H9 (cell line): ENCODE measurements at regions not wholly inside any gene's neighbourhood (a gene's known extent, or its start where the extent isn't known, plus 50 kb on each side); places are given as distances from the start of the nearest gene placed in this dataset.
A peak's percentile ranks its signal among the peaks of the same experiment; 100 is the strongest.

Experiments used
- DNase-seq: peaks from one replicate; pipeline ENCODE4 v3.0.0-alpha.2; 2017
- H2AFZ ChIP-seq: one replicate; pipeline ENCODE4 v1.6.1; 2013; ENCODE audit warnings: mild to moderate bottlenecking, low read length, control low read depth, moderate library complexity
- H2AK5ac ChIP-seq: 2 replicates; pipeline ENCODE4 v1.6.1; 2013; ENCODE audit warnings: low read length, control low read depth, mixed read lengths; ENCODE audit not compliant: insufficient read length
- H2BK120ac ChIP-seq: one replicate; pipeline ENCODE4 v1.6.1; 2013; ENCODE audit warnings: low read depth, mild to moderate bottlenecking, low read length, control low read depth, inconsistent platforms; ENCODE audit not compliant: poor library complexity, severe bottlenecking
- H2BK12ac ChIP-seq: 2 replicates; pipeline ENCODE4 v1.6.1; 2013; ENCODE audit warnings: low read length, control low read depth, mixed read lengths, low read depth; ENCODE audit not compliant: insufficient read length
- H2BK15ac ChIP-seq: 2 replicates; pipeline ENCODE4 v1.6.1; 2013; ENCODE audit warnings: low read depth, low read length, control low read depth
- H2BK20ac ChIP-seq: one replicate; pipeline ENCODE4 v1.6.1; 2013; ENCODE audit warnings: low read depth, mild to moderate bottlenecking, low read length, control low read depth, inconsistent platforms; ENCODE audit not compliant: poor library complexity, severe bottlenecking
- H2BK5ac ChIP-seq: 2 replicates; pipeline ENCODE4 v1.6.1; 2013; ENCODE audit warnings: low read length, control low read depth, mixed read lengths; ENCODE audit not compliant: insufficient read length
- H3K14ac ChIP-seq: 2 replicates; pipeline ENCODE4 v1.6.1; 2013; ENCODE audit warnings: low read length, control low read depth; ENCODE audit not compliant: insufficient read depth
- H3K18ac ChIP-seq: 2 replicates; pipeline ENCODE4 v1.6.1; 2013; ENCODE audit warnings: low read depth, mild to moderate bottlenecking, mixed read lengths, low read length, control low read depth; ENCODE audit not compliant: insufficient read length
- H3K23ac ChIP-seq: 2 replicates; pipeline ENCODE4 v1.6.1; 2013; ENCODE audit warnings: low read length, control low read depth, mixed read lengths, low read depth; ENCODE audit not compliant: insufficient read length
- H3K23me2 ChIP-seq: 2 replicates; pipeline ENCODE4 v1.6.1; 2013; ENCODE audit warnings: low read depth, mild to moderate bottlenecking, mixed read lengths, low read length, control low read depth; ENCODE audit not compliant: insufficient read length, poor library complexity, severe bottlenecking
- H3K27ac ChIP-seq: 2 replicates; pipeline ENCODE4 v1.5.1; 2013; ENCODE audit warnings: low read length, control low read depth, mixed read lengths, low read depth; ENCODE audit not compliant: insufficient read length
- H3K27me3 ChIP-seq: 2 replicates; pipeline ENCODE4 v1.6.1; 2013; ENCODE audit warnings: low read length, control low read depth, inconsistent platforms; ENCODE audit not compliant: insufficient read depth
- H3K4ac ChIP-seq: 2 replicates; pipeline ENCODE4 v1.6.1; 2013; ENCODE audit warnings: low read depth, mild to moderate bottlenecking, control low read depth, inconsistent platforms, low read length, moderate library complexity
- H3K4me1 ChIP-seq: 2 replicates; pipeline ENCODE4 v1.6.1; 2013; ENCODE audit warnings: low read length, control low read depth, inconsistent platforms; ENCODE audit not compliant: insufficient read depth
- H3K4me2 ChIP-seq: 2 replicates; pipeline ENCODE4 v1.6.1; 2013; ENCODE audit warnings: low read length, control low read depth, mixed read lengths; ENCODE audit not compliant: insufficient read length, insufficient read depth
- H3K56ac ChIP-seq: 2 replicates; pipeline ENCODE4 v1.6.1; 2013; ENCODE audit warnings: low read depth, mild to moderate bottlenecking, mixed read lengths, low read length, control low read depth; ENCODE audit not compliant: insufficient read length
- H3K79me1 ChIP-seq: 2 replicates; pipeline ENCODE4 v1.6.1; 2013; ENCODE audit warnings: low read depth, mild to moderate bottlenecking, moderate library complexity, low read length, control low read depth, inconsistent platforms; ENCODE audit not compliant: insufficient read depth, poor library complexity, severe bottlenecking
- H3K79me2 ChIP-seq: 2 replicates; pipeline ENCODE4 v1.6.1; 2013; ENCODE audit warnings: low read length, control low read depth, inconsistent platforms; ENCODE audit not compliant: insufficient read depth
- H3K9ac ChIP-seq: 2 replicates; pipeline ENCODE4 v1.6.1; 2013; ENCODE audit warnings: low read length, control low read depth, mixed read lengths; ENCODE audit not compliant: insufficient read length; ENCODE audit errors: extremely low read depth
- H3K9me3 ChIP-seq: one replicate; pipeline ENCODE4 v1.6.1; 2013; ENCODE audit warnings: low read depth, low read length, inconsistent platforms; ENCODE audit not compliant: control insufficient read depth
- H3T11ph ChIP-seq: one replicate; pipeline ENCODE4 v1.6.1; 2013; ENCODE audit warnings: mild to moderate bottlenecking, low read length, control low read depth, inconsistent platforms
- H4K20me1 ChIP-seq: one replicate; pipeline ENCODE4 v1.6.1; 2013; ENCODE audit not compliant: control insufficient read depth, insufficient read length, insufficient read depth
- H4K5ac ChIP-seq: 2 replicates; pipeline ENCODE4 v1.6.1; 2013; ENCODE audit warnings: low read depth, mild to moderate bottlenecking, mixed read lengths, low read length, control low read depth; ENCODE audit not compliant: insufficient read length
- H4K8ac ChIP-seq: replicated peaks from 2 replicates; pipeline ENCODE4 v1.6.1; 2013; ENCODE audit warnings: low read length, control low read depth, mixed read lengths, low read depth; ENCODE audit not compliant: insufficient read length
- H4K91ac ChIP-seq: 2 replicates; pipeline ENCODE4 v1.6.1; 2013; ENCODE audit warnings: low read depth, mild to moderate bottlenecking, moderate library complexity, mixed read lengths, low read length, control low read depth; ENCODE audit not compliant: insufficient read length
- H3K27ac Mint-ChIP-seq, 3 experiments: 2 replicates in 2 of 3; 3 replicates in 1 of 3; pipeline ENCODE4 v1.8.0; 2020 to 2021; ENCODE audit warnings: mixed read lengths in 3 of 3, mild to moderate bottlenecking in 1 of 3, moderate library complexity in 1 of 3
- H3K27me3 Mint-ChIP-seq: 2 replicates; pipeline ENCODE4 v1.8.0; 2021; ENCODE audit warnings: low read depth, mild to moderate bottlenecking, moderate library complexity, mixed read lengths
- H3K36me3 Mint-ChIP-seq, 3 experiments: 2 replicates in 2 of 3; 3 replicates in 1 of 3; pipeline ENCODE4 v1.8.0; 2020 to 2021; ENCODE audit warnings: low read depth in 3 of 3, mixed read lengths in 3 of 3; ENCODE audit not compliant: insufficient read depth in 1 of 3
- H3K4me1 Mint-ChIP-seq, 2 experiments: 2 replicates each; pipeline ENCODE4 v1.8.0; 2020; ENCODE audit warnings: mixed read lengths in 2 of 2
- H3K4me3 Mint-ChIP-seq, 2 experiments: 2 replicates in 1 of 2; 3 replicates in 1 of 2; pipeline ENCODE4 v1.8.0; 2020 to 2021; ENCODE audit warnings: mild to moderate bottlenecking in 2 of 2, mixed read lengths in 2 of 2, moderate library complexity in 1 of 2
- H3K9me3 Mint-ChIP-seq, 2 experiments: 2 replicates in 1 of 2; 3 replicates in 1 of 2; pipeline ENCODE4 v1.8.0; 2020; ENCODE audit warnings: mild to moderate bottlenecking in 2 of 2, mixed read lengths in 2 of 2, moderate library complexity in 1 of 2
- CTCF ChIP-seq: fragments of 200-600 bp; sonication (generic); conservative IDR thresholded peaks from 3 replicates; pipeline ENCODE4 v1.8.0; 2021; ENCODE audit warnings: antibody characterized with exemption, mild to moderate bottlenecking
- whole genome bisulfite sequencing: extraction: QIAGEN DNeasy Blood & Tissue Kit; methylation state at CpG from one replicate; pipeline ENCODE4 v1.1.7; 2013; ENCODE audit warnings: missing lambda C conversion rate, low lambda C conversion rate, mixed read lengths; ENCODE audit not compliant: insufficient read length; ENCODE audit errors: extremely low coverage; 5-methylcytosine and 5-hydroxymethylcytosine counted together

- H3K4me3 Mint-ChIP-seq: peak overlapping the region; percentile 68 to 86
- peak overlapping the region in 1 of 3 experiments; percentile 53; a peak in 1 of 7 replicates for H3K27ac Mint-ChIP-seq
These were observed 62.1 kb upstream of the ACKR3 start for GRCh38 chr2:236507393-236508085.

More at GRCh38 chr2:236507393-236508085, 62.1 kb upstream of the ACKR3 start:
- Histone ChIP-seq H4K91ac (no peak overlapping the region), H3K23me2 (no peaks in the 10 kb centered on the region), H3K4me1 (0 out of 2 replicates have a peak, but pooled peaks cover 3% of the 10 kb centered on the region), H2BK12ac (no peak overlapping the region), H3K4me2 (peak overlapping the region; percentile 55), H4K8ac (no peak overlapping the region), H3K4ac (no peak overlapping the region), H3K56ac (no peak overlapping the region), H3T11ph (no peak overlapping the region), H3K79me2 (no peaks in the 10 kb centered on the region), H3K9me3 (no peaks in the 10 kb centered on the region), H4K5ac (no peak overlapping the region), H3K14ac (no peak overlapping the region), H2AK5ac (no peak overlapping the region), H3K18ac (no peak overlapping the region), H2BK120ac (no peak overlapping the region), H3K79me1 (no peaks in the 10 kb centered on the region), H2BK15ac (no peak overlapping the region), H2AFZ (no peak overlapping the region), H4K20me1 (no peaks in the 10 kb centered on the region), H2BK20ac (no peak overlapping the region), H3K27ac (no peak overlapping the region), H2BK5ac (no peak overlapping the region), H3K23ac (no peak overlapping the region), H3K27me3 (no peaks in the 10 kb centered on the region; the same call in 1 of the 2 replicates), H3K9ac (peak overlapping the region; percentile 39)
- peak; percentile 86 for DNase-seq
- Mint-ChIP-seq H3K4me1 (peaks cover 11 to 23% of the 10 kb centered on the region in 2 experiments), H3K9me3 (no peaks in the 10 kb centered on the region; a peak in 1 of 5 replicates), H3K27me3 (peaks cover 27% of the 10 kb centered on the region), H3K36me3 (peaks cover 0 to 2% (median 0%) of the 10 kb centered on the region in 3 experiments; a peak in 1 of 7 replicates)
- no CpG with 5 or more reads among the region's 56 CpGs for WGBS
- no peak for TF ChIP-seq CTCF
